Suprapubic skin (tissue), 4 donors: ENCODE measurements at regions not wholly inside any gene's neighbourhood (a gene's known extent, or its start where the extent isn't known, plus 50 kb on each side); places are given as distances from the start of the nearest gene placed in this dataset.

Experiments used
- CTCF ChIP-seq, 2 donors: fragments of 200-600 bp in 1 of 2; fragments of 450-650 bp in 1 of 2; sonication (generic) in 1 of 2; IDR thresholded peaks; one replicate each; pipeline ENCODE4 v1.5.1; 2016 to 2019; ENCODE audit warnings: antibody characterized with exemption in 2 of 2, mild to moderate bottlenecking in 1 of 2, moderate library complexity in 1 of 2
- EP300 ChIP-seq: sonication (generic); formaldehyde crosslinking; IDR thresholded peaks from one replicate; pipeline ENCODE4 v1.6.1; 2017; ENCODE audit warnings: antibody characterized with exemption
- POLR2A ChIP-seq, 2 donors: fragments of 450-650 bp; IDR thresholded peaks; one replicate each; pipeline ENCODE4 v1.6.1; 2017; ENCODE audit warnings: antibody characterized with exemption in 2 of 2, mild to moderate bottlenecking in 2 of 2, moderate library complexity in 2 of 2
- POLR2AphosphoS5 ChIP-seq, 3 donors: sonication (generic); formaldehyde crosslinking; IDR thresholded peaks; one replicate each; pipeline ENCODE4 v1.6.1; 2017; ENCODE audit warnings: antibody characterized with exemption in 3 of 3

- TF ChIP-seq POLR2A (IDR thresholded peaks at IDR 0.05): no peak
- no peak for TF ChIP-seq CTCF (IDR thresholded peaks at IDR 0.05)
- TF ChIP-seq POLR2AphosphoS5 (IDR thresholded peaks at IDR 0.05): no peak
- TF ChIP-seq EP300: no peak
Observed at GRCh38 chr2:223460209-223460608, 142.0 kb downstream of the SCG2 start.
